ENCODE measurements at regions not wholly inside any gene's neighbourhood (a gene's known extent, or its start where the extent isn't known, plus 50 kb on each side); places are given as distances from the start of the nearest gene placed in this dataset.

GRCh38 chr10:129171812-129172211 is 295.2 kb upstream of the MGMT start:
- Histone ChIP-seq H3K4me1 (ENCODE audit: insufficient read depth, low read length) (no peaks in the 10 kb centered on the region), H3K27ac (ENCODE audit: extremely low read length, insufficient read depth, low read length) (no peak overlapping the region), H3K9ac (ENCODE audit: insufficient read depth, low read depth, low read length) (no peak overlapping the region), H3K36me3 (replicated peaks in 1 of 2; ENCODE audit: control insufficient read depth in 1 of 2, insufficient read depth in 2 of 2, low read length in 2 of 2) (no peaks in the 10 kb centered on the region), H2AFZ (ENCODE audit: low read length) (no peak overlapping the region), H3K27me3 (ENCODE audit: control insufficient read depth in 1 of 2, insufficient read depth in 2 of 2, low read length in 2 of 2) (peaks cover 0 to 11% of the 10 kb centered on the region in 2 experiments; a peak in 3 of 5 replicates), H4K20me1 (ENCODE audit: insufficient read depth, low read length) (no peaks in the 10 kb centered on the region), H3K79me2 (ENCODE audit: insufficient read depth, low read length) (no peaks in the 10 kb centered on the region), H3K4me3 (replicated peaks in 1 of 3; ENCODE audit: insufficient read depth in 1 of 3, low read depth in 2 of 3, low read length in 3 of 3) (no peak overlapping the region), H3K4me2 (ENCODE audit: low read depth, low read length) (no peak overlapping the region), H3K9me3 (ENCODE audit: low read length) (no peaks in the 10 kb centered on the region)
- in situ Hi-C loops (cut with HindIII; ENCODE audit: extremely low pct_ligation_motif_present, low pct_unique_long_range_greater_than_20kb) (no loop called here), intact Hi-C loops (cut with micrococcal nuclease; ENCODE audit: unreplicated experiment) (no loop called here)
- ChIA-PET POLR2A (no interaction called here), CTCF (ENCODE audit: low intra/inter-chr PET ratio, low total read pairs) (no interaction called here)
- 1% methylated on average over 3 of the region's 3 CpGs for WGBS (ENCODE audit: low lambda C conversion rate)
- ATAC-seq (no peak), FAIRE-seq (no peak), DNase-seq (ENCODE audit: low spot score) (no peak)
- no TSS peak for BruUV-seq (replicated peaks)
- TF ChIP-seq MYNN (CRISPR knock-in tag; IDR thresholded peaks at IDR 0.05; ENCODE audit: low read depth) = no peak
- TF ChIP-seq ZNF180 (CRISPR knock-in tag; IDR thresholded peaks at IDR 0.05; ENCODE audit: borderline replicate concordance, low read depth) = no peak
- no peak for TF ChIP-seq BHLHE40 (IDR thresholded peaks at IDR 0.05; ENCODE audit: low read length)
- TF ChIP-seq ZNF720 (CRISPR knock-in tag; IDR thresholded peaks at IDR 0.05) = no peak
- TF ChIP-seq ZNF639 (CRISPR knock-in tag; conservative IDR thresholded peaks at IDR 0.05) = no peak
- TF ChIP-seq ZNF784 (CRISPR knock-in tag; IDR thresholded peaks at IDR 0.05; ENCODE audit: borderline replicate concordance) = no peak
- no peak for TF ChIP-seq PAWR (CRISPR knock-in tag; IDR thresholded peaks at IDR 0.05; ENCODE audit: borderline replicate concordance)
- no peak for TF ChIP-seq IKZF1 (IDR thresholded peaks at IDR 0.05)
- no peak for TF ChIP-seq KLF12 (CRISPR knock-in tag; IDR thresholded peaks at IDR 0.05; ENCODE audit: borderline replicate concordance)

Measured in HepG2 (cell line).